Tibial nerve (tissue), 4 donors: ENCODE measurements at regions not wholly inside any gene's neighbourhood (a gene's known extent, or its start where the extent isn't known, plus 50 kb on each side); places are given as distances from the start of the nearest gene placed in this dataset.

Experiments
- DNase-seq, 2 donors: peaks; one replicate each; pipeline ENCODE4 v3.0.0-alpha.2; 2019; ENCODE audit warnings: low spot score in 2 of 2
- H3K27ac ChIP-seq, 4 donors: fragments of 200-600 bp; sonication (generic) in 3 of 4; one replicate each; pipeline ENCODE4 v1.5.1; 2017 to 2019; ENCODE audit warnings: mild to moderate bottlenecking in 1 of 4
- H3K27me3 ChIP-seq, 2 donors: fragments of 200-600 bp; sonication (generic) in 1 of 2; one replicate each; pipeline versions ENCODE4 v1.5.1 to v1.6.0; 2017 to 2019
- H3K36me3 ChIP-seq, 3 donors: fragments of 200-600 bp; sonication (generic); one replicate each; pipeline ENCODE4 v1.5.1; 2018 to 2019
- H3K4me1 ChIP-seq, 4 donors: fragments of 200-600 bp; sonication (generic) in 3 of 4; one replicate each; pipeline ENCODE4 v1.5.1; 2017 to 2019
- H3K4me3 ChIP-seq, 4 donors: fragments of 200-600 bp; sonication (generic) in 3 of 4; one replicate each; pipeline ENCODE4 v1.5.1; 2017 to 2019; ENCODE audit warnings: mild to moderate bottlenecking in 1 of 4, moderate library complexity in 1 of 4
- H3K9me3 ChIP-seq, 4 donors: fragments of 200-600 bp; sonication (generic) in 3 of 4; one replicate each; pipeline ENCODE4 v1.5.1; 2017 to 2019
- EP300 ChIP-seq, 2 donors: sonication (generic); formaldehyde crosslinking; IDR thresholded peaks; one replicate each; pipeline ENCODE4 v1.6.1; 2017; ENCODE audit warnings: antibody characterized with exemption in 2 of 2, mild to moderate bottlenecking in 1 of 2
- POLR2A ChIP-seq, 2 donors: fragments of 450-650 bp; IDR thresholded peaks; one replicate each; pipeline ENCODE4 v1.6.1; 2017; ENCODE audit warnings: antibody characterized with exemption in 2 of 2, mild to moderate bottlenecking in 2 of 2, moderate library complexity in 2 of 2
- WGBS, 2 donors: methylation state at CpG; one replicate each; pipeline ENCODE4 v1.1.5; 2018; 5-methylcytosine and 5-hydroxymethylcytosine counted together
- TF ChIP-seq, protein P1 (sequence below), 5 experiments: fragments of 200-600 bp in 3 of 5; fragments of 450-650 bp in 2 of 5; sonication (generic) in 3 of 5; IDR thresholded peaks; one replicate each; pipeline ENCODE4 v1.5.1; 2016 to 2019; ENCODE audit warnings: antibody characterized with exemption in 5 of 5, mild to moderate bottlenecking in 3 of 5, moderate library complexity in 2 of 5

DNA sequence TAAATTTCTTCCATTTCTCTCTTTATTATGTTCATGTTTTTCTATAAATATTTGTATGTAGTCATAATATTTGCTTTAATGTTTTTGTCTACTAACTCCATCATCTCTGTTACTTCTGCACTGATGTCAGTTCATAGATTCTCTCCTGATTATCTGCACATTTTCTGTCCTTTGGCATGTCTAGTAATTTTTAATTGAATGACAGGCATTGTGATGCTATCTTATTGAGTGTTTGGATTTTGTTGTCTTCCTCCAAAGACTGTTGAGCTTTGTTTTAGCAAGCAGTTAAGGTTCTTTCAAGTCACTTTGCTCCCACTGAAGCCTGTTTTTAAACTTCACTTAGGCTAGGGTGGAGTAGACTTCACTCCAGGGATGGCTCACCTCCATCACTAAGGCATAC, 276.8 kb downstream of the DLEU7 start:
- Histone ChIP-seq H3K4me1 (peaks cover 0 to 4% (median 0%) of the 10 kb centered on the region in 4 donors), H3K9me3 (peaks cover 0 to 16% (median 3%) of the 10 kb centered on the region in 4 donors), H3K27me3 (no peaks in the 10 kb centered on the region), H3K36me3 (no peaks in the 10 kb centered on the region), H3K27ac (no peak overlapping the region), H3K4me3 (no peak overlapping the region)
- no peak for DNase-seq
- TF ChIP-seq, protein P1, sequence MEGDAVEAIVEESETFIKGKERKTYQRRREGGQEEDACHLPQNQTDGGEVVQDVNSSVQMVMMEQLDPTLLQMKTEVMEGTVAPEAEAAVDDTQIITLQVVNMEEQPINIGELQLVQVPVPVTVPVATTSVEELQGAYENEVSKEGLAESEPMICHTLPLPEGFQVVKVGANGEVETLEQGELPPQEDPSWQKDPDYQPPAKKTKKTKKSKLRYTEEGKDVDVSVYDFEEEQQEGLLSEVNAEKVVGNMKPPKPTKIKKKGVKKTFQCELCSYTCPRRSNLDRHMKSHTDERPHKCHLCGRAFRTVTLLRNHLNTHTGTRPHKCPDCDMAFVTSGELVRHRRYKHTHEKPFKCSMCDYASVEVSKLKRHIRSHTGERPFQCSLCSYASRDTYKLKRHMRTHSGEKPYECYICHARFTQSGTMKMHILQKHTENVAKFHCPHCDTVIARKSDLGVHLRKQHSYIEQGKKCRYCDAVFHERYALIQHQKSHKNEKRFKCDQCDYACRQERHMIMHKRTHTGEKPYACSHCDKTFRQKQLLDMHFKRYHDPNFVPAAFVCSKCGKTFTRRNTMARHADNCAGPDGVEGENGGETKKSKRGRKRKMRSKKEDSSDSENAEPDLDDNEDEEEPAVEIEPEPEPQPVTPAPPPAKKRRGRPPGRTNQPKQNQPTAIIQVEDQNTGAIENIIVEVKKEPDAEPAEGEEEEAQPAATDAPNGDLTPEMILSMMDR (IDR thresholded peaks at IDR 0.05) = no peak
- TF ChIP-seq EP300 (IDR thresholded peaks at IDR 0.05) (no peak), POLR2A (IDR thresholded peaks at IDR 0.05) (no peak)

DNA sequence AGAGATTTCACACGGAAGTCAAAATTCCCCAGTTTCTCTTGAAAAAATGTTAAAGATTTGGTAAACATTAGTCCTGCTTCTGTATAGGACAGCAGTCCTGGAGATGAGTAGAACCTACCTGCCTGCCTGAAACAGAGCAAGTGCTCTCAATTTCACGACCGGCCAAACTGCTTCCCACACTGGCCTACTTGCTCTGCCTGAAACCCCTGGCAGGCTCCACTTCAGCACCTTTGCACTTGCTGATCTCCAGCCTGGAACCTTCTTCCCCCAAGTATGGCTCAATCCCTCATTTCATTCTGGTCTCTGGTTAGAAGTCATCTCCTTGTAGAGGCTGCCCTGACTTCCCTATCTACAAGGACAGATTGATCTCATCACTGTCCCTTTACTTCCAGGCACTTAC, 271.4 kb downstream of the DLEU7 start:
- no peak for TF ChIP-seq POLR2A (IDR thresholded peaks at IDR 0.05)
- TF ChIP-seq, protein P1 (IDR thresholded peaks at IDR 0.05) = no peak

DNA sequence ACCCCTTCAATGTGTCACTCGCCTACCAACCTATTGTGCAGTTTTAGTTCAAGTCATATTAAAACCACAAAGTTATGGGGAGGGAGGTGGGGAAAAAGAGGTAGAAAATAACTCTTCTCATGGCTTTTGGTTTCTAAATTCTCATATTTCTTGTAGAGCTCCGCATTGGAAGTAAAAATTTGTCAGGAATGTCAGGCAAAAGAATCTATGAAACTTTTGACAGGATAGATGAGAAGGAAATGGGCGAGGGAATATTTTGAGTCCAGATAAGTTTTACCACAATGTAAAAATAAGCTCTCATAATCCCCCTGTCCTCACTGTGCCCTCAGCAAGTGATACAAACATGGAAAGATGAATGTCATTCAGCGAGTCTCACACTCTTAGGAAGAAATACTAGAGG, 270.4 kb downstream of the DLEU7 start:
- 83 to 88% methylated on average over 4 of the region's 4 CpGs for WGBS, 2 donors
- peaks cover 0 to 4% (median 0%) of the 10 kb centered on the region in 4 donors for H3K9me3 ChIP-seq
- no peaks in the 10 kb centered on the region for H3K27me3 ChIP-seq
- H3K4me1 ChIP-seq = peaks cover 0 to 24% (median 0%) of the 10 kb centered on the region in 4 donors
- H3K27ac ChIP-seq = no peak overlapping the region
- no peaks in the 10 kb centered on the region for H3K36me3 ChIP-seq
- no peak for DNase-seq
- no peak overlapping the region for H3K4me3 ChIP-seq
- no peak for TF ChIP-seq POLR2A (IDR thresholded peaks at IDR 0.05)
- TF ChIP-seq, protein P1 (IDR thresholded peaks at IDR 0.05) = no peak

More for the DNA sequence above, 271.4 kb downstream of the DLEU7 start:
- Histone ChIP-seq H3K27me3 (no peaks in the 10 kb centered on the region), H3K36me3 (no peaks in the 10 kb centered on the region), H3K9me3 (peaks cover 0 to 4% (median 0%) of the 10 kb centered on the region in 4 donors), H3K4me1 (peaks cover 0 to 24% (median 2%) of the 10 kb centered on the region in 4 donors), H3K4me3 (no peak overlapping the region), H3K27ac (no peak overlapping the region)
- DNase-seq = no peak
- 51 to 64% methylated on average over 3 of the region's 3 CpGs for WGBS, 2 donors

DNA sequence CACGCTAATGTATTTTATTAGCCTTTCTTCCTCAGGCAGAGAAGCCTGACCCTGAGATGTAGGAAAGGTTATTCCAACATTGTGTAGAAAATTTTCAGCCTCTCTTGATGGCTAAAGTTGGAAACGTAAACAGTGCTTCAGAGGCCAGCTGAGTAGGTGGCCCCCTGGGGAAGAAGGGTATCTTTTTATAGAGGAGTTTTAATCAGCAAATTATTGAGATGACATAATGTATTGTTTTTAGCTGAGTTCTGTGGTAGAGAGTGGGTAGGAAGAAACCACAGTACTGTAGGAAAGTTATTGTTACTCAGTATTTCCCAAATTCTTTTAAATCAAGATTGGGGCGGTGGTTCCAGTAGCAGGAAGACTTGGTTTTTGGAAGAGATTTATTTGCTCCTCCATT, 268.8 kb downstream of the DLEU7 start:
- no peak overlapping the region for H3K27ac ChIP-seq
- H3K9me3 ChIP-seq = peaks cover 0 to 4% (median 0%) of the 10 kb centered on the region in 4 donors
- 27 to 37% methylated on average over 3 of the region's 3 CpGs for WGBS, 2 donors
- peaks cover 0 to 24% (median 0%) of the 10 kb centered on the region in 4 donors for H3K4me1 ChIP-seq
- H3K36me3 ChIP-seq = no peaks in the 10 kb centered on the region
- TF ChIP-seq, protein P1 (IDR thresholded peaks at IDR 0.05) = no peak
- TF ChIP-seq POLR2A (IDR thresholded peaks at IDR 0.05) (no peak), EP300 (IDR thresholded peaks at IDR 0.05) (no peak)
- DNase-seq = no peak
- no peak overlapping the region for H3K4me3 ChIP-seq
- no peaks in the 10 kb centered on the region for H3K27me3 ChIP-seq

DNA sequence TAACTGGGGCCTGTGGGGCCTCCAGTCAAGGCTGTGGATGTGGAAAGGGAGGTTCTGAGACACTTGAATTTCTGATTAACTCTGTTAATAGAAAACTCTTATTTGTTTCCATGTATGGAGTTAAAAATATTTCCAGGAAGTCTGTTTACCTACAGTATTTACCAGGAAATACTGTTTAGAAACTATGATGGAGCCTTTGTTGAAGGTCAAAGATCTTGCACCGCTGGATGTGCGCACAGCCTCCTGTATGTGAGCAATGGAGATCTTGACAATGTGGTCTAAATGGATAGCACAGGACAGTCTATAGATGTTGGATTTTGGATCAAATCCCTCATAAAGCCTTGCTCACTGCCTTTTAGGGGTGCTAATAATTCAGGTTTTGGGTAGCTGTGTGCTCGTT, 268.4 kb downstream of the DLEU7 start:
- H3K4me1 ChIP-seq = peaks cover 0 to 24% (median 0%) of the 10 kb centered on the region in 4 donors
- no peak for DNase-seq
- H3K27me3 ChIP-seq = no peaks in the 10 kb centered on the region
- TF ChIP-seq, protein P1 (IDR thresholded peaks at IDR 0.05) = no peak
- WGBS, 2 donors = 94 to 95% methylated on average over 3 of the region's 3 CpGs
- H3K27ac ChIP-seq = no peak overlapping the region
- no peak overlapping the region for H3K4me3 ChIP-seq
- H3K9me3 ChIP-seq = peaks cover 0 to 4% (median 0%) of the 10 kb centered on the region in 4 donors
- no peaks in the 10 kb centered on the region for H3K36me3 ChIP-seq
